Neural crest cell (in vitro differentiated cells): ENCODE measurements at regions not wholly inside any gene's neighbourhood (a gene's known extent, or its start where the extent isn't known, plus 50 kb on each side); places are given as distances from the start of the nearest gene placed in this dataset.

Experiments used
- DNase-seq: peaks from one replicate; pipeline ENCODE4 v3.0.0; 2021; ENCODE audit warnings: low read depth, mixed read lengths, low spot score
- H3K27ac Mint-ChIP-seq: one replicate; pipeline ENCODE4 v1.8.0; 2021; ENCODE audit warnings: mild to moderate bottlenecking, mixed read lengths; ENCODE audit not compliant: unreplicated experiment
- H3K27me3 Mint-ChIP-seq: 2 replicates; pipeline ENCODE4 v1.8.0; 2021; ENCODE audit warnings: low read depth, mild to moderate bottlenecking, mixed read lengths
- H3K36me3 Mint-ChIP-seq: 2 replicates; pipeline ENCODE4 v1.8.0; 2021; ENCODE audit warnings: low read depth, mild to moderate bottlenecking, mixed read lengths
- H3K4me1 Mint-ChIP-seq: 2 replicates; pipeline ENCODE4 v1.8.0; 2021; ENCODE audit warnings: mixed read lengths
- H3K4me3 Mint-ChIP-seq: one replicate; pipeline ENCODE4 v1.8.0; 2021; ENCODE audit warnings: mild to moderate bottlenecking, mixed read lengths
- H3K9me3 Mint-ChIP-seq: 2 replicates; pipeline ENCODE4 v1.8.0; 2021; ENCODE audit warnings: mixed read lengths
- TF ChIP-seq, protein P1 (sequence below): fragments of 200-600 bp; sonication (generic); conservative IDR thresholded peaks from 2 replicates; pipeline ENCODE4 v1.5.0; 2021; ENCODE audit warnings: antibody characterized with exemption, mild to moderate bottlenecking

- H3K4me1 Mint-ChIP-seq: no peaks in the 10 kb centered on the region
- TF ChIP-seq, protein P1, sequence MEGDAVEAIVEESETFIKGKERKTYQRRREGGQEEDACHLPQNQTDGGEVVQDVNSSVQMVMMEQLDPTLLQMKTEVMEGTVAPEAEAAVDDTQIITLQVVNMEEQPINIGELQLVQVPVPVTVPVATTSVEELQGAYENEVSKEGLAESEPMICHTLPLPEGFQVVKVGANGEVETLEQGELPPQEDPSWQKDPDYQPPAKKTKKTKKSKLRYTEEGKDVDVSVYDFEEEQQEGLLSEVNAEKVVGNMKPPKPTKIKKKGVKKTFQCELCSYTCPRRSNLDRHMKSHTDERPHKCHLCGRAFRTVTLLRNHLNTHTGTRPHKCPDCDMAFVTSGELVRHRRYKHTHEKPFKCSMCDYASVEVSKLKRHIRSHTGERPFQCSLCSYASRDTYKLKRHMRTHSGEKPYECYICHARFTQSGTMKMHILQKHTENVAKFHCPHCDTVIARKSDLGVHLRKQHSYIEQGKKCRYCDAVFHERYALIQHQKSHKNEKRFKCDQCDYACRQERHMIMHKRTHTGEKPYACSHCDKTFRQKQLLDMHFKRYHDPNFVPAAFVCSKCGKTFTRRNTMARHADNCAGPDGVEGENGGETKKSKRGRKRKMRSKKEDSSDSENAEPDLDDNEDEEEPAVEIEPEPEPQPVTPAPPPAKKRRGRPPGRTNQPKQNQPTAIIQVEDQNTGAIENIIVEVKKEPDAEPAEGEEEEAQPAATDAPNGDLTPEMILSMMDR: no peak
- H3K27ac Mint-ChIP-seq: no peak overlapping the region
- no peak for DNase-seq
- H3K9me3 Mint-ChIP-seq: peaks cover 2% of the 10 kb centered on the region
- H3K36me3 Mint-ChIP-seq: no peaks in the 10 kb centered on the region
- H3K4me3 Mint-ChIP-seq: no peak overlapping the region
- H3K27me3 Mint-ChIP-seq: no peaks in the 10 kb centered on the region
Measured at GRCh38 chr9:29969408-29969807, 2396.1 kb upstream of the C9orf72 start.

GRCh38 chr9:29969856-29970647, 2396.8 kb upstream of the C9orf72 start:
- Mint-ChIP-seq H3K4me1 (no peaks in the 10 kb centered on the region), H3K27ac (no peak overlapping the region), H3K9me3 (peaks cover 2% of the 10 kb centered on the region), H3K27me3 (no peaks in the 10 kb centered on the region), H3K4me3 (no peak overlapping the region), H3K36me3 (no peaks in the 10 kb centered on the region)
- no peak for DNase-seq
- TF ChIP-seq, protein P1: no peak

GRCh38 chr9:29974197-29974596, 2400.9 kb upstream of the C9orf72 start:
- Mint-ChIP-seq H3K27ac (no peak overlapping the region), H3K9me3 (no peaks in the 10 kb centered on the region), H3K4me1 (no peaks in the 10 kb centered on the region), H3K4me3 (no peak overlapping the region), H3K27me3 (no peaks in the 10 kb centered on the region), H3K36me3 (no peaks in the 10 kb centered on the region)
- TF ChIP-seq, protein P1: no peak
- DNase-seq: no peak

- Mint-ChIP-seq H3K9me3 (no peaks in the 10 kb centered on the region), H3K4me1 (no peaks in the 10 kb centered on the region), H3K27me3 (no peaks in the 10 kb centered on the region), H3K27ac (no peak overlapping the region), H3K36me3 (no peaks in the 10 kb centered on the region), H3K4me3 (no peak overlapping the region)
- TF ChIP-seq, protein P1: no peak
- no peak for DNase-seq
Measured at GRCh38 chr9:29976981-29977380, 2403.7 kb upstream of the C9orf72 start.

DNA sequence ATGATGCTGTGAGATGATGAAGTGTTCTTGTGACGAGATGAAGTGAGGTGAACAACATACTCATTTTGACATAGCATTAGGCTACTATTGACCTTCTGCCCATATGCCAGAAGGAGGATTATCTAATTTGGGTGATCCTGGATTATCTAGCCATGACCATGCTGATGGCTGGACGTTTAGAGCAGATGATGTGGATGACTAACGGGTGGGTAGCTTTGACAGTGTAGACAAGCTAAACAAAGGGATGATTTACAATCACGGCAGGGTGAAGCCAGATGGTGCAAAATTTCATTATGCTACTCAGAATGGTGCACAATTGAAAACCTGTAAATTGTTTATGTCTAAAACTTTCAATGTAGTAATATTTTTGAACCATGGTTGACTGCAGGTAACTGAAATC, 2403.4 kb upstream of the ACO1 start:
- H3K4me3 Mint-ChIP-seq: no peak overlapping the region
- no peak for DNase-seq

More for the DNA sequence above, 2403.4 kb upstream of the ACO1 start:
- Mint-ChIP-seq H3K27ac (no peak overlapping the region), H3K27me3 (no peaks in the 10 kb centered on the region), H3K9me3 (no peaks in the 10 kb centered on the region), H3K36me3 (no peaks in the 10 kb centered on the region), H3K4me1 (no peaks in the 10 kb centered on the region)
- TF ChIP-seq, protein P1: no peak
